GM18909 (cell line): ENCODE measurements at regions not wholly inside any gene's neighbourhood (a gene's known extent, or its start where the extent isn't known, plus 50 kb on each side); places are given as distances from the start of the nearest gene placed in this dataset.
"Not testable (repeated sequence)": the region's sequence is repeated elsewhere in the genome, so short reads cannot be mapped to it uniquely, and the experiment has no call there.

Source experiments
- ATAC-seq: cut with Tn5 transposase; IDR thresholded peaks from one replicate; pipeline ENCODE4 v1.9.1; 2021; ENCODE audit warnings: mild to moderate bottlenecking; ENCODE audit not compliant: unreplicated experiment, poor library complexity

- not testable (repeated sequence) for ATAC-seq
Measured at GRCh38 chr19:28057026-28057425, 1155.9 kb downstream of the UQCRFS1 start.

GRCh38 chr19:28051047-28051446 is 1161.9 kb downstream of the UQCRFS1 start:
- ATAC-seq: no peak

- no peak for ATAC-seq
Measured at GRCh38 chr19:28049875-28050274, 1163.1 kb downstream of the UQCRFS1 start.

GRCh38 chr19:28046932-28047331 is 1166.0 kb downstream of the UQCRFS1 start:
- ATAC-seq: no peak

GRCh38 chr19:28045621-28046020 is 1167.3 kb downstream of the UQCRFS1 start:
- no peak for ATAC-seq

- no peak for ATAC-seq
Measured at GRCh38 chr19:28044477-28044876, 1168.5 kb downstream of the UQCRFS1 start.

- ATAC-seq: no peak
Measured at GRCh38 chr19:28042516-28042915, 1170.4 kb downstream of the UQCRFS1 start.

- ATAC-seq: no peak
Measured at GRCh38 chr19:28039677-28040381, 1173.1 kb downstream of the UQCRFS1 start.

- no peak for ATAC-seq
Measured at GRCh38 chr19:28037186-28037585, 1175.8 kb downstream of the UQCRFS1 start.

- no peak for ATAC-seq
Measured at GRCh38 chr19:28036486-28036885, 1176.5 kb downstream of the UQCRFS1 start.

GRCh38 chr19:28034936-28035335 is 1178.0 kb downstream of the UQCRFS1 start:
- ATAC-seq: no peak

GRCh38 chr19:28028881-28029444 is 1184.0 kb downstream of the UQCRFS1 start:
- no peak for ATAC-seq

GRCh38 chr19:28027116-28027515 is 1185.8 kb downstream of the UQCRFS1 start:
- ATAC-seq: no peak

GRCh38 chr19:28026636-28027035 is 1186.3 kb downstream of the UQCRFS1 start:
- no peak for ATAC-seq

GRCh38 chr19:28024920-28025319 is 1188.0 kb downstream of the UQCRFS1 start:
- ATAC-seq: no peak

- ATAC-seq: no peak
Measured at GRCh38 chr19:28023064-28023463, 1189.9 kb downstream of the UQCRFS1 start.

GRCh38 chr19:28022506-28022905 is 1190.4 kb downstream of the UQCRFS1 start:
- ATAC-seq: no peak

- no peak for ATAC-seq
Measured at GRCh38 chr19:28021259-28022185, 1191.4 kb downstream of the UQCRFS1 start.

GRCh38 chr19:28020619-28021258 is 1192.2 kb downstream of the UQCRFS1 start:
- no peak for ATAC-seq

GRCh38 chr19:28019901-28020300 is 1193.0 kb downstream of the UQCRFS1 start:
- ATAC-seq: no peak

GRCh38 chr19:28019371-28019770 is 1193.6 kb downstream of the UQCRFS1 start:
- ATAC-seq: no peak
